ENCODE measurements at regions not wholly inside any gene's neighbourhood (a gene's known extent, or its start where the extent isn't known, plus 50 kb on each side); places are given as distances from the start of the nearest gene placed in this dataset.

DNA sequence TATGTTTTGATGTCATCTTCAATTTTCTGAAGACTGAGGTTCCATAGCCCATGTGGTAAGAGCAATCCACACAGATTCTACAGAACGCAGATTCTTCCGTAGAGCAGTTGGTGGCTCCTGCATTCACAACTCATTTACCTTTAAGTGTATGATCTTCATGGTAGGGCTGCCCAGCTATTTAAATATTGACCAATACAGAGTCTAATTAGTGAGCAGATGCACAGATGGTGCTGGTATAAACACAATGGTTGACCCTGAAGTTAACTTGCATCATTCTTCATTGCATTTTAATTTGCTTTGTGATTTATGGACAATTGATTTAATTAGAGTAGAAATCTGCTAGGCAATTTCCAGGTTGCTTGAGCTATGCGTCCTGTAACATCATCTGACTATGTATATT lies 269.2 kb downstream of the SQOR start:
- TF ChIP-seq POLR2A (IDR thresholded peaks at IDR 0.05; ENCODE audit: low read depth, low read length) = no peak
- no peak for TF ChIP-seq RAD21 (IDR thresholded peaks at IDR 0.05; ENCODE audit: low read length)
- no peak for TF ChIP-seq MXI1 (IDR thresholded peaks at IDR 0.05; ENCODE audit: borderline replicate concordance, low read depth, low read length)

Measured in IMR-90 (cell line).